ENCODE measurements at regions not wholly inside any gene's neighbourhood (a gene's known extent, or its start where the extent isn't known, plus 50 kb on each side); places are given as distances from the start of the nearest gene placed in this dataset.
"Not testable (repeated sequence)": the region's sequence is repeated elsewhere in the genome, so short reads cannot be mapped to it uniquely, and the experiment has no call there.

- DNase-seq (ENCODE audit: low spot score) = no peak
Measured at GRCh38 chr13:84741253-84741652, 859.0 kb upstream of the SLITRK1 start.

- no peak for DNase-seq (ENCODE audit: low spot score)
Measured at GRCh38 chr13:84739021-84739420, 856.7 kb upstream of the SLITRK1 start.

GRCh38 chr13:84737661-84738060 is 855.4 kb upstream of the SLITRK1 start:
- DNase-seq (ENCODE audit: low spot score) = no peak

GRCh38 chr13:84730376-84730775 is 848.1 kb upstream of the SLITRK1 start:
- no peak for DNase-seq (ENCODE audit: low spot score)

- DNase-seq (ENCODE audit: low spot score) = no peak
Measured at GRCh38 chr13:84705982-84706710, 823.9 kb upstream of the SLITRK1 start.

GRCh38 chr13:84702174-84702573 is 819.9 kb upstream of the SLITRK1 start:
- no peak for DNase-seq (ENCODE audit: low spot score)

- not testable (repeated sequence) for DNase-seq (ENCODE audit: low spot score)
Measured at GRCh38 chr13:84697591-84697990, 815.3 kb upstream of the SLITRK1 start.

- DNase-seq (ENCODE audit: low spot score) = no peak
Measured at GRCh38 chr13:84686973-84687372, 804.7 kb upstream of the SLITRK1 start.

- no peak for DNase-seq (ENCODE audit: low spot score)
Measured at GRCh38 chr13:84686458-84686857, 804.2 kb upstream of the SLITRK1 start.

GRCh38 chr13:84684804-84685203 is 802.5 kb upstream of the SLITRK1 start:
- DNase-seq (ENCODE audit: low spot score) = no peak

GRCh38 chr13:84684048-84684662 is 801.9 kb upstream of the SLITRK1 start:
- DNase-seq (ENCODE audit: low spot score) = no peak

GRCh38 chr13:84683448-84683847 is 801.2 kb upstream of the SLITRK1 start:
- DNase-seq (ENCODE audit: low spot score) = no peak

GRCh38 chr13:84677836-84678235 is 795.6 kb upstream of the SLITRK1 start:
- DNase-seq (ENCODE audit: low spot score) = no peak

GRCh38 chr13:84672616-84673015 is 790.3 kb upstream of the SLITRK1 start:
- DNase-seq (ENCODE audit: low spot score) = no peak

GRCh38 chr13:84670245-84670644 is 788.0 kb upstream of the SLITRK1 start:
- DNase-seq (ENCODE audit: low spot score) = no peak

GRCh38 chr13:84668637-84669036 is 786.4 kb upstream of the SLITRK1 start:
- no peak for DNase-seq (ENCODE audit: low spot score)

- no peak for DNase-seq (ENCODE audit: low spot score)
Measured at GRCh38 chr13:84662491-84662890, 780.2 kb upstream of the SLITRK1 start.

- DNase-seq (ENCODE audit: low spot score) = no peak
Measured at GRCh38 chr13:84661718-84662117, 779.4 kb upstream of the SLITRK1 start.

- no peak for DNase-seq (ENCODE audit: low spot score)
Measured at GRCh38 chr13:84659359-84659661, 777.0 kb upstream of the SLITRK1 start.

- no peak for DNase-seq (ENCODE audit: low spot score)
Measured at GRCh38 chr13:84658491-84659358, 776.5 kb upstream of the SLITRK1 start.

GRCh38 chr13:84655677-84656076 is 773.4 kb upstream of the SLITRK1 start:
- no peak for DNase-seq (ENCODE audit: low spot score)

GRCh38 chr13:84654654-84655275 is 772.5 kb upstream of the SLITRK1 start:
- DNase-seq (ENCODE audit: low spot score) = peak; percentile 48
